WI38 (cell line): ENCODE measurements at regions not wholly inside any gene's neighbourhood (a gene's known extent, or its start where the extent isn't known, plus 50 kb on each side); places are given as distances from the start of the nearest gene placed in this dataset.
"Not testable (repeated sequence)": the region's sequence is repeated elsewhere in the genome, so short reads cannot be mapped to it uniquely, and the experiment has no call there.

Source experiments
- H3K4me3 ChIP-seq: 2 replicates; pipeline ENCODE4 v1.5.1; 2011; ENCODE audit warnings: low read depth, mild to moderate bottlenecking, control low read depth, low read length
- CTCF ChIP-seq: IDR thresholded peaks from 2 replicates; pipeline ENCODE4 v1.5.1; 2012; ENCODE audit warnings: low read depth, mild to moderate bottlenecking, control low read depth, low read length

- no peak for TF ChIP-seq CTCF
- H3K4me3 ChIP-seq: no peak overlapping the region
Observed at GRCh38 chr5:56406221-56406620, 173.1 kb upstream of the ANKRD55 start.

GRCh38 chr5:56405116-56405908 is 172.2 kb upstream of the ANKRD55 start:
- no peak overlapping the region for H3K4me3 ChIP-seq
- TF ChIP-seq CTCF: no peak

GRCh38 chr5:56402266-56403220 is 169.4 kb upstream of the ANKRD55 start:
- no peak overlapping the region for H3K4me3 ChIP-seq
- TF ChIP-seq CTCF: no peak

- H3K4me3 ChIP-seq: not testable (repeated sequence)
Observed at GRCh38 chr5:56397796-56398195, 164.7 kb upstream of the ANKRD55 start.

GRCh38 chr5:56396634-56397033 is 163.5 kb upstream of the ANKRD55 start:
- no peak for TF ChIP-seq CTCF
- H3K4me3 ChIP-seq: no peak overlapping the region

- H3K4me3 ChIP-seq: no peak overlapping the region
- TF ChIP-seq CTCF: no peak
Observed at GRCh38 chr5:56389261-56389660, 156.1 kb upstream of the ANKRD55 start.

- TF ChIP-seq CTCF: no peak
Observed at GRCh38 chr5:56388229-56388985, 155.3 kb upstream of the ANKRD55 start.

More at GRCh38 chr5:56388229-56388985, 155.3 kb upstream of the ANKRD55 start:
- no peak overlapping the region for H3K4me3 ChIP-seq
